ENCODE measurements at regions not wholly inside any gene's neighbourhood (a gene's known extent, or its start where the extent isn't known, plus 50 kb on each side); places are given as distances from the start of the nearest gene placed in this dataset.

DNA sequence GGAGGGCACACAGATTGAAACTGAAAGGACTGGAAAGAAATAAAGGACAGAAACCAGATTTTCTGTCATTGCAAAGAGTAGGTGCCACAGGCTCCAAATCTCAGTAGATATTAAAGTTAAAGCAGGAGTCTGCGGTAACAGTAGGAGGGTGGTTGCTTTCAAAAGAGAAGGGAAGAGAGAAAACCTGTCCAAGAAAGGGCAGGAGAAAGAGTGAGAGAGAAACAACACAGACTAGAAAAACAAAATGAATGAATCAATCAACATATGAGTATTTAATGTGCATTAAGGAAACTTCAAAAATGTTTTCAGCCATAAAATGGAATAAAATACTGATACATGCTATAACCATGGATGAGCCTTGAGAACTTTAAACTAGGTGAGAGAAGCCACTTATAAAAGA lies 143.1 kb upstream of the CTAGE1 start:
- TF ChIP-seq, protein P1, sequence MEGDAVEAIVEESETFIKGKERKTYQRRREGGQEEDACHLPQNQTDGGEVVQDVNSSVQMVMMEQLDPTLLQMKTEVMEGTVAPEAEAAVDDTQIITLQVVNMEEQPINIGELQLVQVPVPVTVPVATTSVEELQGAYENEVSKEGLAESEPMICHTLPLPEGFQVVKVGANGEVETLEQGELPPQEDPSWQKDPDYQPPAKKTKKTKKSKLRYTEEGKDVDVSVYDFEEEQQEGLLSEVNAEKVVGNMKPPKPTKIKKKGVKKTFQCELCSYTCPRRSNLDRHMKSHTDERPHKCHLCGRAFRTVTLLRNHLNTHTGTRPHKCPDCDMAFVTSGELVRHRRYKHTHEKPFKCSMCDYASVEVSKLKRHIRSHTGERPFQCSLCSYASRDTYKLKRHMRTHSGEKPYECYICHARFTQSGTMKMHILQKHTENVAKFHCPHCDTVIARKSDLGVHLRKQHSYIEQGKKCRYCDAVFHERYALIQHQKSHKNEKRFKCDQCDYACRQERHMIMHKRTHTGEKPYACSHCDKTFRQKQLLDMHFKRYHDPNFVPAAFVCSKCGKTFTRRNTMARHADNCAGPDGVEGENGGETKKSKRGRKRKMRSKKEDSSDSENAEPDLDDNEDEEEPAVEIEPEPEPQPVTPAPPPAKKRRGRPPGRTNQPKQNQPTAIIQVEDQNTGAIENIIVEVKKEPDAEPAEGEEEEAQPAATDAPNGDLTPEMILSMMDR (IDR thresholded peaks at IDR 0.05; ENCODE audit: insufficient read depth, low read length, poor library complexity, severe bottlenecking): no peak
- TF ChIP-seq EZH2phosphoT487 (conservative IDR thresholded peaks at IDR 0.05; ENCODE audit: low read length): no peak
